HG03060 (cell line): ENCODE measurements at regions not wholly inside any gene's neighbourhood (a gene's known extent, or its start where the extent isn't known, plus 50 kb on each side); places are given as distances from the start of the nearest gene placed in this dataset.
"Not testable (repeated sequence)": the region's sequence is repeated elsewhere in the genome, so short reads cannot be mapped to it uniquely, and the experiment has no call there.

Experiments
- ATAC-seq: cut with Tn5 transposase; IDR thresholded peaks from one replicate; pipeline ENCODE4 v1.9.1; 2021; ENCODE audit warnings: low read depth, moderate number of reproducible peaks; ENCODE audit not compliant: unreplicated experiment

DNA sequence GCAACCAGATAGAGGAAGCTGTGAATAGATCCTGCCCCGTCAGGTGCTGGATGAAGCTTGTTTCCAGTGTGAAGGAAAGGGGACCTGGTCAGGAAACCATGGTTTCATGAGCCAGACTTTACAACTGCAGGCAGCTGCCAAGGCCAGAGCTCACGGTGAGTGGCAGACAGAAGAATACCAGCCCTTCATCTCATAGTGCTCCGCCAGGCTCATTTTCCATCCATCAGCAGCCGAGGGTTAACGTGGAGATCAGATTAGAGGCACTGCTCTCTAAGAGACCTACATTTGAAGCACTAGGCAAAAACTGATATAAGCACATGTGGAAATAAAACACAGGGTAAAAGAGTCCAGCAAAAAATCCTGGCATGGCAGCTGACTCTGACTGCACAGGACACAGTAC is 172.4 kb downstream of the CD24 start:
- no peak for ATAC-seq

DNA sequence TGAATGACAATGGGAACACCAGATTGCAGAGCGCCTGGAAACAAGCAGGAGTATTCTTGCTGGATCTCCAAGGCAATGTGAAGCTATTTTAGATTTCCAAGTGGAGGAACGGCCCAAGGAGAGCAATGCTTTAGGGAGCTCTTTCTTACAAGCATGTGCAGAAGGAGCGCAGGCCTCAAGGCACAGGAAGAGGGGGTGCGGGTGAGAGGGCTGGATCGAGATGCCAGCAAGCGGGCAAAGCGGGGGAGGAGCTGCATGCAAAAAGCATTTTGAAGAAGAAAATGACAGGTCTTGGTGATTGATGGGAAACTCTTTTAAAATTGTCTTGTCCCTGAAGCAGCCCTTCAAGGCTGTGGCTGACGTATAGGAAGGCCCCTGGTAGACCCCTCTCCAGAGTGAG is 171.9 kb downstream of the QRSL1 start:
- no peak for ATAC-seq

DNA sequence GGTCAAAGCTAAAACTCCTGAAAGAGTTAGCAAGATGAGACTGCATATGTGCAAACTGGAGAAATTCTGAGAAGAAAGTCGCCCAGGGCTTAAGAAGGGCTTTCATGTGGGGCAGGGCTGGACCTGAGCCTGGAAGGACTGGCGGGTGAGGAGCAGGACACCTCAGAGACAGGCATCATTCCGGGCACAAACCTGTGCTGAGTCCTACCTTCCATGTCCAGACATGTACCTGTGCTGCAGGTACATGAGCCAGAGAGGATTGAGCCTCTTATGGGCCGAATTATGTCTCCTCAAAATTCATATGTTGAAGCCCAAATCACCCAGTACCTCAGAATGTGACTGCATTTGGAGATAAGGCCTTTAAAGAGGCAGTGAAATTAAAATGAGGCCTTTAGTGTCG is 171.0 kb downstream of the QRSL1 start:
- no peak for ATAC-seq

GRCh38 chr6:106799031-106799894 is 169.9 kb downstream of the QRSL1 start:
- peak; percentile 81 for ATAC-seq

- no peak for ATAC-seq
Measured at GRCh38 chr6:106797186-106797585, 167.8 kb downstream of the QRSL1 start.

- no peak for ATAC-seq
Measured at GRCh38 chr6:106796781-106797180, 167.4 kb downstream of the QRSL1 start.

DNA sequence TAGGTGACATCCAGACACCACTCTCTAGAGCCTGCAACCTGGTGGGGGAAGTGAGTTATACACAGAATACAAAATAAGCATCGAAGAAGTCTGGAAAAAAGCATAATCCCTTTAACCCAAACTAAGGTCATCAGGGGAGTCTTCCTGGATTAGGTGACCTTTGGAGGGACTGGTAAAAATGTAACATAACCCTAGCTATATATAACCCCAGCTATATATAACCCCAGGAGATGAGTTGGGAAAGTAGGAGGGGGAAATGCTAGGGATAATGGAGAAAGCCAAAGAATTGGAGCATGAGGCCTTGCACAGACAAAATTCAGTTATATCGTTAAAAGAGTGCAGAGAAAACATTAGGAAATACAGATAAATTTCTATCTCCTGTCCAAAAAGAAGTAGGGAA is 164.8 kb downstream of the QRSL1 start:
- no peak for ATAC-seq

DNA sequence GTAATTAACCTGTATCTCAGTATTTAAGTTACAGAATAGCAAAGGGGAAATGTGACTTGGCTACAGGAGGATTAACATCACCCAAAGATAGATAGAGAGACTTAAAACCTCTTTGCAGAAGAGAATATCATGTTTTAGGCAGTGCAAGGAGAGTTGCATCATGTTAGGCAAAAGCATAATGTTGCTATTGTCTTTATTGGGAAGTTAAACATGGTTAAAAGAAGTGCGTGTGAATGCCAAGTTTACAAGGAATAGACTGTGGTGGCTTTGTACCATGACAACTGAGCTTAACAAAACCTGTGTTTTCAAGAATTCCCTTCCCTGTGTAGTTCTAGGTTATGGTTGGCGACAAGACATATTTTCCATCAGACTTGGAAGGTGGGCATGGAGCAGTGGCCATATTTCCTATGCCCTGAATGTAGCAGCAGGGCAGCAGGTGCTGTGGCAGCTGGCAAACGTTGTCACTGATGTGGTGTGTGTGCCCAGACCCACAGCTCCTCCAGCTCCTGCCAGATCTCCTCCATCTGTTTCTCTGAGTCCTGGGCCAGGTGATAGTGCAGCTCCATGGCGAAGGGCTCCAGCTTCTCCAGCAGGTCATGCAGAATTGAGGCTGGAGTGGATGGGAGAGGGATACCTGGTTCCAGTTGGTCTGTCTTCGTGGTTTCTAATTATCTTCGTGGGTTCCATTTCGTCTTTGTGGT is 163.3 kb downstream of the QRSL1 start:
- no peak for ATAC-seq

DNA sequence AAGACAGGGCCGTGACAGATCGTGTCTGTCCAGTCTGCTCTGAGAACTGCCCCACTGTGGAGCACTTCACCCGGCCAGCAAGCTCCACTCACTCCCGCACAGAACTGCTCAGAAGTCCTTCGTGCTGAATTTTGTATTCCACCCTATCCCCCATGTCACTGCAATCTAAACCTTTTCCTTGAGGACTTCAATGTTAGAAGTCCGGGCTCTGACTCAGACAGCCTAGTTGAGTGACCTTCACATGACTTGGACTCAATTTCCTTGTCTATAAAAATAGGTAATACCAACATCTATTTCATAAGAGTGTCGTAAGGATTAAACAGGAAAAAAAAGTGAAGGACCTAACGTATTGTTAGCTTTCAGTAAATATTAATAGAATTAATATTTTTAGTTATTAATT is 161.6 kb downstream of the QRSL1 start:
- no peak for ATAC-seq

GRCh38 chr6:106790149-106790770 is 160.9 kb downstream of the QRSL1 start:
- ATAC-seq: no peak

DNA sequence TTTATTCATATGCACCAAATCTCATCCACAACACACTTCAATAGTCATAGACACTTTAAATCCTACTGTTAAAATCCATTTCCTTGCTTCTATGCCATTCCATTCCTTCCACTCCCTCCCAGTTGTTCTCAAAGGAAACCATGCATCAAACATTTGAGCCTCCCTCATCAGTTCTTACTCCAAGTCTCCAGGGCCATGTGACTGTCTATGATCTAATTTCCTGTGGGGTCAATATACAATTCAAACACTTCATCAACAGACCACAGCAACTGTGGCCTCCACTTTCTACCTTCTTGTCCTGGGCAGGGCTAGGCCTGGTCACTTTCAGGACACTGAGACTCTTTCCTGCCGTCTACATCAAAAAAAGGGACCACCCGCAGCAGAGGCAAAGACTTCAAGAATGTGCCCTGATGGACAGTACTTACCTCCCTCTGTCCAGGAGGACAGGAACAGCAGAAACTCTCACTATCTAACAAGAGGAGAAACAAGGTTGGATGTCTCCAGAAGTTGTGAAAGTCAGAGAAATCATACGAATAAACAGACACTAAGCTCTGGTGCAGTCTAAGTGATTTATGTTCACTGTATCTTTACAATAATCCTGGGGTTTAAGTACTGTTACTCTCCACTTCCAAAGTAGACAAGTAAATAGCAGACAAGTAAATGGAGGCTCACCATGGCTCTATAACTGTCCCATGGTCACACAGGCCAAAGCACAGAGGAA is 160.2 kb downstream of the QRSL1 start:
- ATAC-seq: no peak

GRCh38 chr6:106788761-106789160 is 159.4 kb downstream of the QRSL1 start:
- no peak for ATAC-seq

DNA sequence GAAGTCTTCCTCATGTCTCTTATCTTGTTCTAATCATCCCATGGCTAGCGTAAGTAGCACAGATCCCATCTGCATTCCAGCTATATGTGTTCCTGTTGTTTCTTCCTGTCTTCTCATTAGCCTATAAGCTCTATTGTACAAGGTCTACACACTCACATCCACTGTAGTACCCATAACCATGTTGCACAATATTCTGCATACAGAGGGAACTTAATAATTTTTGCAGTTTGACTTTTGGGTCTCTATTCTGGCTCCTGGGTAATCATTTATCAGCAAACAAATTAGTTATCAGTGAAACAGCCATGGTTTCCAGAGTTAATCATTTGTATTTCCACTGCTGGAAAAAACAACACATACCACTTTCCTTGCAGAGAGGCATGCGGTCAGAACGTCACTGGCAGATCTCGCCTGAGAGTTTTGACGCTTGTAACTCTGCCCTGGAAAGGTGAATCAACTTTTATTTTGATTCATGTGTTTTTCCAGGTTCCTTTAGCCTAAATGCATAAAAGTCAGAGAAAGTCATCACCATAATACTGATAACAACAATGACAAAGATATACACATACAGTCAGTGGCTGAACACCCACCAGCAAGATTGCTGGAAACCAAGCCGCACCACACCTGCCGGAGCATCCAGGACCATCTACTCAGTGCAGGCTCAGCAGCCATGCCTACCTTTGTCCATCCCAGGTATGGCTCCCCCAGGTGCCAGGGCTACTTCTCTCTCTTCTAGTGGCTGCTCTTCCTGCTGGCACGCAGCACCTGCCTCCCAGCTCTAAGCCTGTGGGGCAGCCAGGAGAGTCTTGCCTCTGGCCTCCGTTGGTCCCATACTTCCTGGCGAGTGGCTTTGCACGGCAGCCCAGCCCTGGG is 158.2 kb downstream of the QRSL1 start:
- ATAC-seq: no peak

- no peak for ATAC-seq
Measured at GRCh38 chr6:106785298-106785697, 155.9 kb downstream of the QRSL1 start.

GRCh38 chr6:106783640-106784566 is 154.5 kb downstream of the QRSL1 start:
- no peak for ATAC-seq

DNA sequence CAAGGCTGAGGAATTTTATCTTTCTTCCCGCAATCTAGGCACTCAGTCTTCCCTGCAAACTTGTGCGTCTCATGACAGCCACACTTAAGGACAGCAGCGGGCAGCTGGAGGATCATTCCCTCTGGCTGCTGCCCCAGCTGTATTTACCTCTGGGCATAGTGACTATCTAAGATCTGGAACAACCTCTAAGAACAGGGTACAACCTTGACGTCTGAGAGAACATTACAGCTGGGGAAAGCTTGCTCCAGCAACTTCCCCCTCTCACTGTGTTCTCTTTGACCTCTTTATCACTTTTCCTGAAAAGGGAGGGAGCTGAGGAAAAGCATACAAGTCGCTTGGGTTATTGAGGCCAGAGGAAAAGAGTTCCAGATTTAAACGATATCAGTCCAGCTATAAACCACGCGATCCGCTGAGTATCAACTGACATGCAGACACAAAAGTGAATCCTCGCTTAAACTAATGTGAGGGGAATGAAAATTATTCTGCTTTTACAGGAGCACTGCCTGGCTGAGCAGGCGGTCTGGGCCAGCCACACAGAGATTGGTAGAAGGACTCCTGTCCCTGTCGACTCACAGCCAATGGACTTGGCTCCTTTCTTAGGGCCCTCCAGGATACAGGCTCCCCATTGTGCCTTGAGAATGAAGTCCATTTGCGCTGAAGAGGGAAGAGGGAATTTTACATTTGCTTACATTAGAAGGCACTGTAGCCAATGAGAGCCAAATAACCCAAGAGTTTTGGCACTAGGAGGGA is 153.3 kb downstream of the QRSL1 start:
- no peak for ATAC-seq

GRCh38 chr6:106779552-106779951 is 150.2 kb downstream of the QRSL1 start:
- ATAC-seq: not testable (repeated sequence)

GRCh38 chr6:106778943-106779342 is 149.6 kb downstream of the QRSL1 start:
- ATAC-seq: no peak
